GM21526 (cell line): ENCODE measurements at regions not wholly inside any gene's neighbourhood (a gene's known extent, or its start where the extent isn't known, plus 50 kb on each side); places are given as distances from the start of the nearest gene placed in this dataset.

ENCODE experiments used
- ATAC-seq: cut with Tn5 transposase; IDR thresholded peaks from one replicate; pipeline ENCODE4 v1.9.1; 2021; ENCODE audit warnings: moderate library complexity; ENCODE audit not compliant: unreplicated experiment, low FRiP score

DNA sequence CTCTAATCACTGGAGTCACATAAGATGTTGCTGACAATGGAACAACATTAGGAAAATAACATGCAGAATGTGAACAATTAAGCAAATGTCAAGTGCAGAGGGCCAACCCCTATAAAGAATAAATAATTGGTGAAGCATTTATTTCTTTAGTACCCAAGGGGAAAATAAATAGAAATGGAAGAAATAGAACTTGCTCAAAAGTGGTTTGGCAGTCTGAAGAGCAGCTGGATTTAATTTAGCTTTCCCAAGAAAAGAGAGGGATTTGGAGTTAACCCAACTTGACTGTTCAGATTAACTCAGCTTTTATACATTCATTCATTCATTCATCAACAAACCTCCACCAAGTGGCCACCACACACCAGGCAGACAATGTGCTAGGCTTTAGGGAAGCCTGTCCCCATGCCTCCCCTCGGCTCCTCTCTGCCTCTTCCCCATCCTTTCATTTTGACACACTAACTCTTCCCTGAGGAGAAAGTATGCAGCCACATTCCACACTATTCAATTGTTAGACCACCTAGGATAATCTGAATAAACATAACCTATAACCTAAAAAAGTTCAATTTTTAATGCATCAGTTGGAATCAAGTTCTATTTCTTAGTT, 295.5 kb downstream of the AHR start:
- no peak for ATAC-seq

DNA sequence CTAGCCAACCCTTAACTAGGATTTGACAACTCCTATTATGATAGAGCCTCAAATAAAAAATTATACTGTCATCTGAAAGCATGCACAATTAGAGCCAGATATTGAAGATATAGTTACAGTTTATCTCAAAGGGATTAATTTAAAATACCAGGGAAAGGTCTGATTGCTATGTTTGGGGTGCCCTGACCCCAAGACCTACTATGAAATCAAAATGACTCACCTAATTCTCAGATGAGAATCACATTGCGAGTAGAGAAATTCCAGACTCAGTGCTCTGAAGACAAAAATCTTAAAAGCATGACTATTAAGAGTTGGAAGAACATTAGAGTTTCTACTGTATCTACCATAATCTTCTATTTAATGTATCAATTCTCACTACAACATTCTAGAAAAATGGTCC, 297.1 kb downstream of the AHR start:
- ATAC-seq, result no peak

DNA sequence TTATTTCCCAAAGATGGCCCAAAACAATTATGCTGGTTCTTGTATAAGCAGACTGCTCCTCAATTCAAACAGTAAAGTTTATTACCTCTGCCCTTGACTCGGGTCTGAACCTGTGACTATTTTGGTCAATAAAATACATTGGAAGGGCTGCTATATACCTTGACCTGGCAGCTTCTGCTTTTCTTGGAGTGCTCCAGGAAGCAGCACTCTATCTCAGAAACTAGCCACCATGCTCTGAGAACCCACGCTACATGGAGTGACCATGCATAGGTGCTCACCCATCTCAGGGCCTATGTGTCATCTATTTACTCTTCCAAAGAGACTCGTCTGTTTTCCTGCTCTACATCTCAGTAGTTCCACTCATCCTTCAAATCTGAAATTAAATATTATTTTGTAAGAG, 299.9 kb downstream of the AHR start:
- ATAC-seq, result no peak

DNA sequence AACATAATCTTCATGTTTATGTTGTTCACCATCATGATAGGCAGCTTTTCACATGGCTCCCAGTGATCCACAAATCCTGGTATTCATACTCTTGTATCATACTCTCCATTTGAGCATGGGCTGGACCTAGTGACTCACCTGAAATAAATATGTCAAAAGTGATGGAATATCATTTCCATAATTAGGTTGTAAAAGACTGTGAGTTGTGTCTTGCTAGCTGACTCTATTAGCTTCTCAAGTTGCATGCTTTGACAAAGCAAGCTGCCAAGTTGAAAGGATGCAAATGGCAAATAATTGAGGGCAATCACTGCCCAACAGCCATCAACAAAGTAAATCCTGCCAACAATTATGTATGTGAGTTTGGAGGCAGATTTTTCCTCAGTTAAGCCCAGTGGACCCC, 300.4 kb downstream of the AHR start:
- ATAC-seq, result no peak

DNA sequence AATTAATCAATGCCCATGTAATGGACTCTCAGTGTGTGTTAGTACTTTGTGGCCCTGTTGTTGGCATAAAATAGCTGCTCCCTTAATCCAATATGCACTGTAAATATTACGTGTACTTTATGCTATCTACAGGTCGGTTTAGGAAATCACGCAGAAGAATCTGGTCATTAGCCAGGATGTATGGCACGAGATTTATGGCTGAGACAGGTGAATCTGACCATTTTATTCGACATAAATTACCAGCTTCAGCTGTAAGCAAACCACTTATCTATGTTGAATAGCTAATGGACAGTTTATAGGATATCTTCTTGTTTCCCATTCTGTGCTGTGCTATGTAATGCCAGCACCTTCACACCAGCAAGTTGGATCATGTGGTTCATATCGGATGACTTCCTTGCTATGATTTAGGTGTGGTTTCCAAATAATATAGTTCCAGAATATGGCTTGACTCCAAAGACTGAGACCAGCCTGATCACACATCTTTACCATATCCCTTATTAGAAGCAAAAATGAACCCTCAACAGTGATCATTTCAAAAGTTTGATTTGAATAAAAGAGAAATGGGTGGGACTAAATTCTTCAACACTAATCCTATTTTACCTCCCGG, 301.4 kb downstream of the AHR start:
- no peak for ATAC-seq

DNA sequence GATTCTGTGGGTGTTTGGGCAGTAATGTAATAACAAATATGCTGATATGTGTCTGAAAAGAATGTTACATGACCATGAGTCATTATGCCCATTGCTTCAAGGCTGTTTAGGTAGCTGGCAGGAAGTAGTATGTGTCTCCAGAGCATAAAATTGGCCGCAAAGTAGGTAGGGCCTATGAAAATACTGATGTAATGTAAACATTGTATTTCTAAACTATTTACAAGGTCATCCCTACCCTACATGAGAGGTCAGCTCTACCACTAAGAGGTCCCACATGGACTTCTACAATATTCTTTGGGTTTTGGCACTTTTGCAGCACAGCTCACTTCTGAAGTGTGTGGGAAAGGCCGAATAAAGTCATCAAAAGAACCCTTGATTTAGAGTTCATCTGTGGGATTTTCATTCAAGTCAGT, 301.9 kb downstream of the AHR start:
- ATAC-seq, result no peak

DNA sequence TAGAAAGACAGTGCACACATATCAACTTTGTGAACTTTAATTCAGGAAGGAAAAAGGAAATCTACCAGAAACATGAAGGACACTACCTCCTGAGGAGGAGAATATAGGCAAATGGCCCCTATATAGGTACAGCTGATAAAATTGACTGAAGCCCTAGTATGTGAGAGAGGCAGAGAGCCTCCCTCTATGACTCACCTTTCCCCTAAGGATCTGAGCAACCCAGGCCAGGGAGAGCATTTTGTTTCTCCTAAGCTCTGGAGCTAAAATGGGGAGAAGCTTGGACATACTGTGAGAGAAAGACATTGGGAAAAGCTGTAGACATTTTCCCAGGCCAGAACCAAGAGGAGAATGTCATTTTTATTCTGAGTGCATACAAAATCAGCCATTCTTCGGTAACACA, 303.5 kb downstream of the AHR start:
- ATAC-seq, result no peak

DNA sequence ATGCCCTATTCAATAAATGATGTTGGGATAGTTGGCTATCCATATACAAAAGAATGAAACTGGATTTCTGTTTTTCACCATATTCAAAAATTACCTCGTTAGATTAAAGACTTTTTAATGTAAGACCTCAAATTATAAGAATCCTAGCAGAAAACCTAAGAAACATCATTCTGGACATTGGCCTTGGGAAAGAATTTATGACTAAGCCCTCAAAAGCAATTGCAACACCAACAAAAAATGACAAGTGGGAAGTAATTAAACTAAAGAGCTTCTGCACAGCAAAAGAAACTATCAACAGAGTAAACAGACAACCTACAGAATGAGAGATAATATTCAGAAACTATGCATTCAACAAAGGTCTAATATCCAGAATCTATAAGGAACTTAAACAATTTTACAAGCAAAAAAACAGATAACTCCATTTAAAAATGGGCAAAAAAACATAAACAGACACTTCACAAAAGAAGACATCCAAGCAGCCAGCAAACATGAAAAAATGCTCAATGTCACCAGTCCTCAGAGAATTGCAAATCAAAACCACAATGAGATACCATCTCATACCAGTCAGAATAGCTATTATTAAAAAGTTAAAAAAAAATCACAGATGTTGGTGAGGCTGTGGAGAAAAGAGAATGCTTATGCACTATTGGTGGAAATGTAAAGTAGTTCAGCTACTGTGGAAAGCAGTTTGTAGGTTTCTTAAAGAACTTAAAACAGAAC, 309.8 kb downstream of the AHR start:
- no peak for ATAC-seq

DNA sequence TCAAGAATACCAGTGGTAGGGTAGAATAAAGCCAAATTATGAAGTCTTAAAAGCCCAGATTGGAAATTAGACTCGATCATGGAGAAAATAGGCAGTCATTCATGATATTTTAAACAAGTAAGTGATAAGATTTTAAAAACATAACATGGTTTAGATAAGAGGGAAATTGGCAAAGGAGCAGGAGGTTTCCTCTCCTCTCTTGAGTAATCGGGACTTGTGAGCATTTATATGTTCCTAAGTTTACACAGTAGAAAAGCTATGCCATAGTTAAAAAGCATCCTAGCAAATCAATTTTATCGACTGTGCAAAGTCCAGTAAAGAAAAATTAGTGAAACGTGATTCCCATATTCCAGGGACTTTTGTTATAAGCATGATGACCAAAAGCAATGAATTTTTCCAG, 313.2 kb downstream of the AHR start:
- no peak for ATAC-seq

DNA sequence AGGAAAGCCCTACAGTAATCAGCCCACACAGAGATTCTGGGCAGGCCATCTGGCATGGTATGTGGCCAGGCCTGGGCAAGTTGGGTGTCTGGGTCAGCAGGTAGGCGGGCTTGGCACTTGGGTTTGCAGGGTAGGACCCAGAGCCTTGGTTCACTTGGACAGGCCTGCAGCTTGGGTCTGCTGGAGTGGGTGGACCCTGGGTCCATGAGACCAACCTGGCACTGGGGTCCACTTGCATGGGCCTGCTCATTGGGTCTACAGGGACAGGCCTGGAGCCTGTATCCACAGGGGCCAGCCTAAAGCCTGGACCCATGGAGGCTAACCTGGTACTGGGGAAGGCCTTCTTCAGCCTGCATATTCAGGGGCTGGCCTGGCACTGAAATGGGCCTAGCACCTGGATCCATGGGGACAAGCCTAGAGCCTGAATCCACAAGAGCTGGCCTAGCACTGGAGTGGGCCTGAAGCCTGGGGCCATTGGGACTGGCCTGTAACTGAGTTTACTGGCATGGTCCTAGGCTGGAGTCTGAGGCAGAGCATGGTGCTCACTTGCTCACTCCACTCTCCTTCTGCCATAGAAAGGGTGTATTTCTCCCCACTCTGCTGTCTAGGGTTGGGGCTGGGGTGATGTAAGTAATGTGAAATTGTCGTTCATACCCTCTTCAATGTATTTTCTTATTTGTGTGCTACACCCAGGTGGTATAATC, 315.0 kb downstream of the AHR start:
- ATAC-seq, result no peak

DNA sequence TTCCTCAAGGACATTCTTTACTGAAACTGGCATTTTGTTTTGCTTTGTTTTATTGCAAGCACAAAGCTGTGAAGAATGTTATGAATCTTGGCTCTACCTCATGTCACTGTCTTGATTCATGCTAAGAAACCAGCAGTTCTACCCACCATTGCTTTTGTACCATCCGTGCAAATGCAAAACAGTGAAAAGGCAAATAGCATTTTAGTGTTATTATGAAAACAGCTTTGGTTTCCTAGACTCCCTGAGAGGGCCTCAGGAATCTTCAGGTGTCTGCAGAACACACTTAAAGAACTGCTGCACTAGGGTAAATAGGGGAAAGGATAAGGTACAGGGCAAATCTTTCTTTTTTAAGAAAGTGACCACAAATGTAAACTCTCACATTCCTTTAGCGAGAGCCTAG, 318.9 kb downstream of the AHR start:
- ATAC-seq, result no peak

DNA sequence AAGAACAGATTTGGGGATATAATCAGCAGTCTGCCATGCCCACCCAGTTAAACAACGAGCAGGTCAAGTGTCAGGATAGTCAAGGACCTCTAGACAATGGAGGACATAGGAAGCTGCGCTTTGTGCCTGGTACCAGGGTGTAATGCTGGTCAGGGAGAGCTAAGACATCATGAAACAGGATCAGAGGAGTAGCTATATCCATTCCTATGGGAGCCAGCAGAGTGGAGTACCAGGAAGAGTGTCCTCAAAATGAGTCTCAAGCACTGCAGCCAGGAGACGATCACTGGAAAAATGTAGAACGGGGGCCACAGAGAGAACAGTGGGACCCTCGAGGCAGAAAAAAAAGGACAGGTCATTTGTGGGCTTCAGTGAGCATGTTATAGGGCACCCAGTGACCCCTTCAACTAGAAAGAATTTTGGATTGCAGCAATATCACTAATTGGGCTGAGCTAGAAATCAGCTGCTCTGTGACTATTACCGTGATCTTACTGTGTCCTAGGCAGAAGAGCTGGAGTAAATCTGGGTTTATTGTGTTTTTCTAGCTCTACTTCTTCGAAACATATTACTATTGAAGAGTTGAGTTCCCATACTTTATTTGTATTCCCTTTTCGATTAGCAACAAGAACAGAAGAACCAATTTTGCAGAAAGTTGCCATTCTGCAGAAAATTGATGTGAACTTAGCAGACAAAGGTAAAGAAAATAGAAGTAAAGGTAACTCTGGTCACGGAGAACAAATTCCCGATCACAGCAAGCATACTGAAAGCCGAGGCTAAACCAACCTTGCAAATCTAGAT, 319.6 kb downstream of the AHR start:
- ATAC-seq, result no peak

DNA sequence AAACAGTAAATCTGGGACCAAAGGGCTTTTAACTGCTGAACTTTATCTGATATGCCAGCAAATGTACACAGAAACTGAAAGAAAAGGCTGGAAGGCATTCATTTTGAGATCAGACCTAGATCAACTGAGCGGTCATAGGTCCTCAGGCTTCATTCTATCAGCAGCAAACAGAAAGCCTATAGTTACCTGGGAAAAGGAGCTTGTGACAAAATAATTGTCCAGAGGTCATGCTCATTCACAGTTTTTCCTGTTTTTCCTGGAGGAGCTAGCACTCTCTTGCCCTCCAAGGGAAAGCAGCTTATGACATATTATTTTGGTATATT, 320.2 kb downstream of the AHR start:
- no peak for ATAC-seq

DNA sequence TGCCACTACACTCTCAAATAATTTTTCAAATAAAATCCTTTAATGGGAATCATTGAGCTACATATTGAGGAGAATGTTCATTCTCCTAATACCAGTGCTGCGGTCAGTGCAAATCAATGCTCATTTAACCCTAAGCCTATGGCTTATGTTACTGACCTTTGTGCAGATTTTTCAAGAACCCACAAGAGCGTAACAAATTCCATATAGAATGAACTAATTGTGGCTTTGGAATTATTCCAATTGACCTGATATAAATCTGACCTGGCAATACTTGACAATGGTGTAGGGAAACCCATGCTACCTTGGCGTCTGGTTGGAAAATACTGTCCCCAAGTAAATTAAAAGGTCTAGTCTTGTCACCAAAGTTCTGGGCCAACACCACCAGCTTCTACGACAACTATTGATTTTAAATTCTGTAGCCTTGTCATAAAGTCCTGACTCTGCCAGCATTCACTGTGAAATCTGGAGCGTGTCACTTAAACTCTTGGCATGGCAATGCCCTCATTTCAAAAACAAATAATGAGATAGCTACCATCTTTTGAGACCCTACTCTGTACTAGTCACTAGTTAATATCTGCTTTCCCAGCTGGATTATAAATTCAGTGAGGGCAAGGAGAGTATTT, 320.9 kb downstream of the AHR start:
- no peak for ATAC-seq

DNA sequence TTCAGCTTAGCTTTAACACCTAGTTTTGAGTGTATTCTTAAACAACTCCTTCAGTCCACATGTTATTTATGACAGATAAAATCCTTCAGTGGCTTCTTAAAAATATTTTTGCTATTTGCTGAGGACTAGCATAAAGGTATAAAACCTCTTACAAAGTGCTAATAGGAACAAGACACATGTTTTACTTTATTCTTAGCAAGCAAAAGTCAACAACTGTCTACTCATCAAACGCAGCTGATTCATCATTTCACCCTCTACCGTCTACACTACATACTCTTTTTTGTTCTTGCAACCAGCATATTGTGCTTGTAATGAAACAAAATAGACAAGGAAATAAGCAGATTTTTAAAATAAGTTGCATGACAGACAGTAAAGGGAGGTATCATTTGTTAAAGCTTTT, 319.7 kb downstream of the SNX13 start:
- ATAC-seq, result no peak

DNA sequence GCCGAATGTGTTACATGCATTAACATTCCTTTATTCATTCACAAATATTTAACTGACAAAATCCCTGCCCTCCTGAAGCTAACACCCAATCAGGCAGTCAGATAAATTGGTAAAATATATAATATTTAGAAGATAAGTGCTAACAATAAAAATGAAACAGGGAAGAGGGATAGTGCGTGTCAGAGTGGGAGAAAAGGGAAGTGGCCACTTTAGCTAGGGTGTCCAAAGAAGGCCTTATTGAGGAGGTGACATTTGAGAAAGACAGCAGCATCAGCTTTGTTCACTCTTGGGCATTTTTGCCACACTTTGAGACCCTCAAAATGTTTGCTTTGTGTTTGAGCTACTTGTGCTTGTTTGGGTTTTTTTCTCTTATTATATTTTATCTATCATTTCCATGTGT, 317.8 kb downstream of the SNX13 start:
- ATAC-seq, result no peak

DNA sequence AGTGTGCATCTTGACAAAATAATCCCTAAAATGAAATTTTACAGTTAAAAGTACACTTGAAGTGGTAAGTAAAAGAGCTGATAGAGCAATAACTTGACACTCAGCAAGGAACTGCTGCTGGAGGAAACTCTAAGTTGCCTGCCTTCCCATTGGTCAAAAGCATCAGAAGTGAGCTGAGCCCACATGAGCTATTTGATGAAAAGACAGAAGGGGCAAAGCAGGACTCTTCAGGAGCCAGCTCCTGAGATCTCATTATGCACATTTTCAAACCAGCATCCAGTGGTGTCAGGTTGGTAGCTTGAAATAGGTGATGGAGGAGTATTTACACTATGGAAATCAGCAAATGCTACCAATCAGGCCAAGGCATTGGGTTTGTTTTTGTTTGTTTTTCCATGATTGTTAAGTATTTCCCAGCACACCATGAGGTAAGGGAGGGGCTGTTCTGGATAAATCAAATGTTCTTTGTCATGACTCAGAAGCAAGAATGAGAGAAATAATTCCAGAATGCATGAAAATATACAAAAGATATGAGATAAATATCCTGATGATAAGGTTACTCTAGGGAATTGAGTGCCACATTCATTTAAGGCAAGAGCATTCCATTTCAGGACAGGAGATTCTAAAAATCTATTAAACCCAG, 316.6 kb downstream of the SNX13 start:
- no peak for ATAC-seq

DNA sequence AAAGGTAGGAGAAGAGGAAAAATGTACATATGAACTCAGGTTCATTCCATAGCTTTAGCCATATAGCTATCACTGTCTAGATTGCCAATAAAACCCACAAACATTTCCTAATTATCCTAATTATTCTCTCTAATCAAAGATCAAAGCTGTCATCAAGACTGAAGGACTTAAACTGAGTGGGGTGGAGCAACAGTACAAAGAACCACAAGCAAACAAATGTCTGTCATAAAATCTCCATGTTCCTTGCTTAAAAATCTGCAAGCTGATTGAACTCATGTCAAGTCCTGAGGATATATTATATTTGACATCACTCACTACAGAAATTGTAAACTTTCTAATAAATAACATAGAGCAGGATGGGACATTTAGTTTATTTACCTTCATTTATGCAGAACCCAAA, 315.9 kb downstream of the SNX13 start:
- no peak for ATAC-seq

DNA sequence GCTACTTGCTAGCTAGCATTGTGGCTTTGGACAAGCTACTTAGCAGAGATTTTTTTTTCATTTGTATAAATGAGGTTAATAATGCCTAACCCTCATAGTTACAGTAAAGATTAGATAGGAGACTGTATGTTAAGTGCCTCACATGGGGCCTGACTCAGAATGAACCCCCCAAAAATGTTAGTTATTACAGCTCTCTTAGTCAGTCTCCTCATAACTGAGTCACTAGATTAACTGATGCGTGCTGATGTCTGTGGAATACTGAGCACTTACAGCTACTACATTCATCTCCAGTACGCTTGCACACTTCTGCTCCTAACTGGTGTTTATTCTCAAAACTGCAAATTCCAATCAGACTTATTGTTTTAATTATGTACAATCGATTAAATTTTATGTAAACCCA, 315.3 kb downstream of the SNX13 start:
- ATAC-seq, result no peak

DNA sequence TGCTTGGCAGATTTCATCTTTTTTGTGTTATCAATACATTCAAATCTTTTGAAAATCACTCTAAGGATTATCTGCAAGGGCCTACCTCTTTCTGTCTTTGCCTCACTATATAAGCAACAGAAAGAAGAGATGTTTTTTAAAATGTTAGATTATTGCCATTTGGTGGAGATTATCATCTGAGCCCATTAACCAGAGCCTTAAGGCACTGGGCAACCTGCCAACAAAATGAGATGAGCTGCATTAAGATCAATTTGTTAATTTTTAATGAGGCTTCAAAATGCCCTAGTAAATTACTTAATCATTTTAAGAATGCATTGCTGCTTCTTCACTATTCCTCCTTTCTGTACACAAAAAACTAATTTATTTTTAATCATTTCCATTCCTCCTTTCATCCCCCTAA, 314.1 kb downstream of the SNX13 start:
- no peak for ATAC-seq
